OCI-LY7 (cell line): ENCODE measurements at regions not wholly inside any gene's neighbourhood (a gene's known extent, or its start where the extent isn't known, plus 50 kb on each side); places are given as distances from the start of the nearest gene placed in this dataset.
A peak's percentile ranks its signal among the peaks of the same experiment; 100 is the strongest.

Source experiments
- BruUV-seq: library from RNA; stranded (reverse); fragments of 400-500 nt; replicated peaks from 2 replicates; lab custom pipeline; 2021; lab: Mats Ljungman, UMichigan
- CTCF ChIA-PET: fragments of 300-600 bp; sonication (Branson Sonifier 250); formaldehyde crosslinking; loops from one replicate; lab custom pipeline; 2022; ENCODE audit warnings: antibody characterized with exemption; ENCODE audit not compliant: unreplicated experiment; lab: Charles Lee
- POLR2A ChIA-PET: fragments of 300-600 bp; sonication (Branson Sonifier 250); formaldehyde crosslinking; loops from one replicate; lab custom pipeline; 2022; ENCODE audit warnings: antibody characterized with exemption; lab: Charles Lee
- DNase-seq: peaks from one replicate; pipeline ENCODE4 v3.0.0-alpha.2; 2015; ENCODE audit warnings: low spot score
- H2AFZ ChIP-seq: fragments of 200-600 bp; sonication (generic), shearing (Covaris generic); 2 replicates; pipeline ENCODE4 v1.6.1; 2014; ENCODE audit warnings: mild to moderate bottlenecking, antibody characterized with exemption, low read length, moderate library complexity
- H3K27ac ChIP-seq: fragments of 200-600 bp; sonication (generic); 2 replicates; pipeline ENCODE4 v1.5.1; 2014; ENCODE audit warnings: mixed run types, low read depth, mild to moderate bottlenecking, moderate library complexity, low read length, inconsistent platforms; ENCODE audit not compliant: poor library complexity, severe bottlenecking
- H3K36me3 ChIP-seq: fragments of 200-600 bp; sonication (generic); 2 replicates; pipeline ENCODE4 v1.6.1; 2014; ENCODE audit warnings: mild to moderate bottlenecking, antibody characterized with exemption, low read length, moderate library complexity, mixed read lengths; ENCODE audit not compliant: insufficient read depth
- H3K4me1 ChIP-seq: fragments of 200-600 bp; sonication (generic); 2 replicates; pipeline ENCODE4 v1.5.1; 2014; ENCODE audit warnings: mild to moderate bottlenecking, low read length; ENCODE audit not compliant: insufficient read depth, poor library complexity, severe bottlenecking
- H3K4me2 ChIP-seq: fragments of 200-600 bp; sonication (generic); 2 replicates; pipeline ENCODE4 v1.6.1; 2014; ENCODE audit warnings: mild to moderate bottlenecking, low read length
- H3K4me3 ChIP-seq: fragments of 200-600 bp; sonication (generic); 2 replicates; pipeline ENCODE4 v1.5.1; 2014; ENCODE audit warnings: mild to moderate bottlenecking, low read depth, low read length; ENCODE audit not compliant: poor library complexity, severe bottlenecking
- H3K79me2 ChIP-seq: fragments of 200-600 bp; sonication (generic); 2 replicates; pipeline ENCODE4 v1.6.1; 2016; ENCODE audit warnings: low read depth, mild to moderate bottlenecking, low read length, moderate library complexity, mixed read lengths; ENCODE audit not compliant: insufficient read depth
- H3K9me2 ChIP-seq: fragments of 200-600 bp; sonication (generic); 2 replicates; pipeline ENCODE4 v1.6.1; 2016; ENCODE audit warnings: mild to moderate bottlenecking, low read length, mixed read lengths; ENCODE audit not compliant: insufficient read depth
- H3K9me3 ChIP-seq: fragments of 200-600 bp; sonication (generic); 2 replicates; pipeline ENCODE4 v1.6.1; 2014; ENCODE audit warnings: mild to moderate bottlenecking, mixed run types, low read length, mixed read lengths
- H4K20me1 ChIP-seq: fragments of 200-600 bp; sonication (generic); 2 replicates; pipeline ENCODE4 v1.6.1; 2014; ENCODE audit warnings: mild to moderate bottlenecking, antibody characterized with exemption, low read length, moderate library complexity, mixed read lengths; ENCODE audit not compliant: insufficient read depth
- EZH2phosphoT487 ChIP-seq: fragments of 200-600 bp; sonication (generic); IDR thresholded peaks from 2 replicates; pipeline ENCODE4 v1.6.1; 2018; ENCODE audit warnings: low read depth, borderline replicate concordance, mild to moderate bottlenecking, mixed run types, antibody characterized with exemption, low read length, moderate library complexity, mixed read lengths
- intact Hi-C: fragments of 100-400 bp; cut with micrococcal nuclease; formaldehyde crosslinking; loops from one replicate; pipeline ENCODE4 v1.10.0; 2022; ENCODE audit not compliant: unreplicated experiment
- TF ChIP-seq, protein P1 (sequence below): fragments of 200-600 bp; sonication (generic); conservative IDR thresholded peaks from 2 replicates; pipeline ENCODE4 v1.5.1; 2014; ENCODE audit warnings: mild to moderate bottlenecking, antibody characterized with exemption, low read length, moderate library complexity, mixed read lengths

DNA sequence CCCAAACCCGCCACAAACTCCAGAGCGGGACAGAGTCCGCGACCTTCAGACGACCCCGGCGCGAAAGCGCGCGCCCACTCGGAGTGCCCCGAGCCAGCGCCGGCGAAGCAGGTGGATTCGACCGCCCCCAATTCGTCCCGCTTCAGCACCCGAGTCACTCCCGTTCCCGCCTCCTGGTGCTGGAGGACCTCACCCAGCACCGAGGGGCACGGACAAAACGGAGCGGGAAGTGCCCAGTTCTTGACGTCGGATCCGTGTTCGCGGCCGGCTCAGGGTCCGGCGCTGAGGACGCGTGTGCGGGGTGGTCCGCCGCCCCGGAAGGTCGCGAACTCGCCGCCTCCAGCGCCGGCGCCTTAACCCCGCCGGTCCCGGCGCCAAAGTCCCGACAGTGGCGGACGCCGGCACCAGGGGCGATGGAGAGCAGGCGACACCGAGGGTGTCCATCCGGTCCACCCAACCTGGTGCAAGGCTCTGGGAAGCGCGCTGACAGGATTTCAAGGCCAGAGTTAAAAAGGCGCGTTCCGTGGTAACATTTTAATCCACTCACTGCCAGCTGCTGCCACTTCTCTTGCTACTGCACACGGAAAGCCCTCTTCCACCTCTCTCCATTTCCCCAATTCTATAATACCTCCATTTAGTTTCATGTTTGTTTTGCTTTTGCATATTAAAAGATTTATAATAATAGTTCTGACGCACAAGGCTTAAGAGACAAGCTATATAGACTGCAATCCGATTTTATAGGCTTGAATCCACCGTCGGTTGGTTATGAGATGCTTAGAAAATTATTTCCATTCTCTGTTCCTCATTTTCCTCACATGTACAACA, 240.0 kb upstream of the CPNE8 start:
- H2AFZ ChIP-seq: no peak overlapping the region
- no peak for TF ChIP-seq EZH2phosphoT487
- TF ChIP-seq, protein P1, sequence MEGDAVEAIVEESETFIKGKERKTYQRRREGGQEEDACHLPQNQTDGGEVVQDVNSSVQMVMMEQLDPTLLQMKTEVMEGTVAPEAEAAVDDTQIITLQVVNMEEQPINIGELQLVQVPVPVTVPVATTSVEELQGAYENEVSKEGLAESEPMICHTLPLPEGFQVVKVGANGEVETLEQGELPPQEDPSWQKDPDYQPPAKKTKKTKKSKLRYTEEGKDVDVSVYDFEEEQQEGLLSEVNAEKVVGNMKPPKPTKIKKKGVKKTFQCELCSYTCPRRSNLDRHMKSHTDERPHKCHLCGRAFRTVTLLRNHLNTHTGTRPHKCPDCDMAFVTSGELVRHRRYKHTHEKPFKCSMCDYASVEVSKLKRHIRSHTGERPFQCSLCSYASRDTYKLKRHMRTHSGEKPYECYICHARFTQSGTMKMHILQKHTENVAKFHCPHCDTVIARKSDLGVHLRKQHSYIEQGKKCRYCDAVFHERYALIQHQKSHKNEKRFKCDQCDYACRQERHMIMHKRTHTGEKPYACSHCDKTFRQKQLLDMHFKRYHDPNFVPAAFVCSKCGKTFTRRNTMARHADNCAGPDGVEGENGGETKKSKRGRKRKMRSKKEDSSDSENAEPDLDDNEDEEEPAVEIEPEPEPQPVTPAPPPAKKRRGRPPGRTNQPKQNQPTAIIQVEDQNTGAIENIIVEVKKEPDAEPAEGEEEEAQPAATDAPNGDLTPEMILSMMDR: 0 out of 2 replicates have a peak, but pooled peaks have one; percentile 29
- no peaks in the 10 kb centered on the region for H4K20me1 ChIP-seq
- ChIA-PET POLR2A (no interaction called here), CTCF (no interaction called here)
- no peaks in the 10 kb centered on the region for H3K36me3 ChIP-seq
- no peaks in the 10 kb centered on the region for H3K9me2 ChIP-seq
- no TSS peak for BruUV-seq
- DNase-seq: no peak
- H3K4me3 ChIP-seq: no peak overlapping the region
- H3K9me3 ChIP-seq: no peaks in the 10 kb centered on the region
- no peak overlapping the region for H3K4me2 ChIP-seq
- no peaks in the 10 kb centered on the region for H3K4me1 ChIP-seq
- intact Hi-C loops: no loop called here
- H3K27ac ChIP-seq: no peak overlapping the region
- H3K79me2 ChIP-seq: no peaks in the 10 kb centered on the region

DNA sequence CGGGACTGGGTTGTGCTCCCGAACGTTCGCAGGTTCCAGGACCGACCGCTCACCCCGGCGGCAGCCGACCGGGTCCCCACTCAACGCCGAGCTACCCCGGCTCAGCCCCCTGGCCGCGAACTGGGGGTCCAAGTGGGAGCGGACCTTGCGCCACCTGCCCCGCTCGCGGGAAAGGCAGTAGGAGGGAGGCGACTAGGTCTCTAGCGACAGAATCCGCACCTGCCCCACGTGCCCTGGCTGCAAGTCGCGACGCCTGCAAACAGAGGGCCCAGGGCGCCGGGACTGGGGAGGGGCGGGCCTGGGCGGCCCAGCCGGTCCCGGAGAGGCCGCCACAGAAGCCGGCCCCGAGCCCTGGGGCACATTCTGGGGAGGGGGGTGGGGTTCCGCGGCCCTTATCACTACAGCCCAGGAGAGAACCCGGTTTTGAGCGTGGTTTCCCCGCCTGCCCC, 239.2 kb upstream of the CPNE8 start:
- intact Hi-C loops: no loop called here
- no TSS peak for BruUV-seq
- Histone ChIP-seq H4K20me1 (no peaks in the 10 kb centered on the region), H3K79me2 (no peaks in the 10 kb centered on the region), H3K36me3 (no peaks in the 10 kb centered on the region), H3K27ac (no peak overlapping the region), H3K4me3 (no peak overlapping the region), H3K4me1 (no peaks in the 10 kb centered on the region), H3K4me2 (no peak overlapping the region), H2AFZ (no peak overlapping the region), H3K9me2 (no peaks in the 10 kb centered on the region), H3K9me3 (no peaks in the 10 kb centered on the region)
- CTCF ChIA-PET: no interaction called here
- DNase-seq: no peak
- POLR2A ChIA-PET: no interaction called here
- TF ChIP-seq, protein P1: no peak

DNA sequence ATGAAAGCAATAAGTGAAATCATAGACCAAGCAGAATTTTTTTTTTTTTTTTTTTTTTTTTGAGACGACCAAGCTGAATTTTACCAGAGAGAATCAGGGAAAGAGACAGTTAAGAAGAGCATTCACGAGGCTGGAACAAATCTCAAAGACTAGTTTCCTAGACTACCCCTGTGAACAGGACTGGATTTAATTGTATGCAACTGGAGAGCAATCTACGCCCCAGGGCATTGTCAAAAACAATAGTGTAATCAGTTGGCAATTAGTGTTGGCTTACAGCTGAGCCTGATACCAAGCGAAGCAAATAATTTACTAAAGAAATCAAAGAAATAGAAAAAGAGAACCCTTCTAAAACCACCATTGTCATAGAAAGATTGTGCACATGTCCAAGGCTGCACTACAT, 232.9 kb upstream of the CPNE8 start:
- DNase-seq: no peak
- intact Hi-C loops: no loop called here
- no peaks in the 10 kb centered on the region for H3K79me2 ChIP-seq
- CTCF ChIA-PET: no interaction called here
- no peak overlapping the region for H3K27ac ChIP-seq
- H2AFZ ChIP-seq: no peak overlapping the region
- no peaks in the 10 kb centered on the region for H3K9me3 ChIP-seq
- no peaks in the 10 kb centered on the region for H3K9me2 ChIP-seq
- H3K4me3 ChIP-seq: no peak overlapping the region
- no peaks in the 10 kb centered on the region for H3K4me1 ChIP-seq
- H3K4me2 ChIP-seq: no peak overlapping the region
- TF ChIP-seq EZH2phosphoT487: no peak
- TF ChIP-seq, protein P1: no peak
- no TSS peak for BruUV-seq
- H4K20me1 ChIP-seq: no peaks in the 10 kb centered on the region
- no peaks in the 10 kb centered on the region for H3K36me3 ChIP-seq
- POLR2A ChIA-PET: no interaction called here
